ENCODE measurements at regions not wholly inside any gene's neighbourhood (a gene's known extent, or its start where the extent isn't known, plus 50 kb on each side); places are given as distances from the start of the nearest gene placed in this dataset.

DNA sequence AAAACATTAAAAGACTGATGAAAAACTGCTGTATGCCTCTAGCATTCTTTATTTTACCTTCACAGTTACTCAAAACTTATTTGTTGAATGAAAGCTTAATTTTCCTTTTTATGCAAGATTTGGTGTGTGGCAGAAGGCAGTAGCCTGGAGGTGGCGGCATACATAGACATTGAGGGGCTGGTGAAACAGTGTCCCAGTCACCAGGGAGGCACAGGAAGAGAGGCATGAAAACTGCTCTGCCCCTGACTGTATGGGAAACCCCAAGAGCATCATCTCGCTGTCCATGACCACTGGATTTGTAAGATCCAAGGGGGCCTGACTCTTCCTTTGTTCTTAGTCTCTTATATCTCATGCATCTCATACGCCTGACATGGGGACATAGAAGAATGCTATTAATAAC, 493.7 kb upstream of the GOLIM4 start:
- H3K36me3 ChIP-seq (ENCODE audit: low read length): no peaks in the 10 kb centered on the region
- no peak overlapping the region for H2AFZ ChIP-seq (ENCODE audit: low read depth, low read length, severe bottlenecking)

DNA sequence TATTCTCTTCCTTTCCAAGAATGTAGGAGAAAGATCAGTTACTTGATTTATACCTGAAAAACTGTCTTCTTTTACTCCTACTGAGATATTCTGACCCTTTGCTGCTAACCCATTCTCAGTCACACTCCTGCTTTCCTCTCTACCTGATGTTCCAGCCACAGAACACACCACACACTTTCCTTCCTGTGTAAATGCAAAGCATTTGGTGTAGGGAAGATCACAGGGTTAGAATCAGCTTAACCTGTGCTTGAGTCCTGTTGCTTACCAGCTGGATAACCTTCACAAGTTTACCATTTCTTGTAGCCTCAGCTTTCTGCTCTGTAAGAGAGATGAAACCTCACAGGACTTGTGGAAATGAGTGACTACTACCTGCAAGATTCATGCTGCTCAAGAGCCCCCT, 489.8 kb upstream of the GOLIM4 start:
- H2AFZ ChIP-seq (ENCODE audit: low read depth, low read length, severe bottlenecking): no peak overlapping the region
- H3K79me2 ChIP-seq (ENCODE audit: insufficient read depth, low read length): no peaks in the 10 kb centered on the region
- no peak overlapping the region for H3K9ac ChIP-seq (ENCODE audit: low read length)
- H3K27ac ChIP-seq (ENCODE audit: low read depth, low read length): no peak overlapping the region
- no peaks in the 10 kb centered on the region for H3K27me3 ChIP-seq (ENCODE audit: low read length)
- no peaks in the 10 kb centered on the region for H3K36me3 ChIP-seq (ENCODE audit: low read length)
- H3K4me2 ChIP-seq (ENCODE audit: low read depth, low read length, poor library complexity, severe bottlenecking): no peak overlapping the region
- no peaks in the 10 kb centered on the region for H3K9me3 ChIP-seq (ENCODE audit: insufficient read depth, low read length)
- H3F3A ChIP-seq (ENCODE audit: insufficient read depth): no peaks in the 10 kb centered on the region
- no peaks in the 10 kb centered on the region for H4K20me1 ChIP-seq (ENCODE audit: low read depth, low read length)
- H3K9me2 ChIP-seq (replicated peaks; ENCODE audit: insufficient read depth, low read length): no peaks in the 10 kb centered on the region
- H3K4me3 ChIP-seq (ENCODE audit: insufficient read depth, low read length, poor library complexity, severe bottlenecking): no peak overlapping the region
- TF ChIP-seq EZH2phosphoT487 (conservative IDR thresholded peaks at IDR 0.05; ENCODE audit: low read length): no peak
- TF ChIP-seq, protein P1, sequence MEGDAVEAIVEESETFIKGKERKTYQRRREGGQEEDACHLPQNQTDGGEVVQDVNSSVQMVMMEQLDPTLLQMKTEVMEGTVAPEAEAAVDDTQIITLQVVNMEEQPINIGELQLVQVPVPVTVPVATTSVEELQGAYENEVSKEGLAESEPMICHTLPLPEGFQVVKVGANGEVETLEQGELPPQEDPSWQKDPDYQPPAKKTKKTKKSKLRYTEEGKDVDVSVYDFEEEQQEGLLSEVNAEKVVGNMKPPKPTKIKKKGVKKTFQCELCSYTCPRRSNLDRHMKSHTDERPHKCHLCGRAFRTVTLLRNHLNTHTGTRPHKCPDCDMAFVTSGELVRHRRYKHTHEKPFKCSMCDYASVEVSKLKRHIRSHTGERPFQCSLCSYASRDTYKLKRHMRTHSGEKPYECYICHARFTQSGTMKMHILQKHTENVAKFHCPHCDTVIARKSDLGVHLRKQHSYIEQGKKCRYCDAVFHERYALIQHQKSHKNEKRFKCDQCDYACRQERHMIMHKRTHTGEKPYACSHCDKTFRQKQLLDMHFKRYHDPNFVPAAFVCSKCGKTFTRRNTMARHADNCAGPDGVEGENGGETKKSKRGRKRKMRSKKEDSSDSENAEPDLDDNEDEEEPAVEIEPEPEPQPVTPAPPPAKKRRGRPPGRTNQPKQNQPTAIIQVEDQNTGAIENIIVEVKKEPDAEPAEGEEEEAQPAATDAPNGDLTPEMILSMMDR (IDR thresholded peaks at IDR 0.05; ENCODE audit: insufficient read depth, low read length, poor library complexity, severe bottlenecking): no peak

More for the DNA sequence above, 493.7 kb upstream of the GOLIM4 start:
- H3K9me2 ChIP-seq (replicated peaks; ENCODE audit: insufficient read depth, low read length): no peaks in the 10 kb centered on the region
- no peak overlapping the region for H3K9ac ChIP-seq (ENCODE audit: low read length)
- no peak overlapping the region for H3K27ac ChIP-seq (ENCODE audit: low read depth, low read length)
- H4K20me1 ChIP-seq (ENCODE audit: low read depth, low read length): no peaks in the 10 kb centered on the region
- no peaks in the 10 kb centered on the region for H3K79me2 ChIP-seq (ENCODE audit: insufficient read depth, low read length)
- H3K27me3 ChIP-seq (ENCODE audit: low read length): no peaks in the 10 kb centered on the region
- H3K9me3 ChIP-seq (ENCODE audit: insufficient read depth, low read length): no peaks in the 10 kb centered on the region
- TF ChIP-seq, protein P1 (IDR thresholded peaks at IDR 0.05; ENCODE audit: insufficient read depth, low read length, poor library complexity, severe bottlenecking): no peak
- TF ChIP-seq EZH2phosphoT487 (conservative IDR thresholded peaks at IDR 0.05; ENCODE audit: low read length): no peak
- H3F3A ChIP-seq (ENCODE audit: insufficient read depth): no peaks in the 10 kb centered on the region
- no peak overlapping the region for H3K4me3 ChIP-seq (ENCODE audit: insufficient read depth, low read length, poor library complexity, severe bottlenecking)
- no peak overlapping the region for H3K4me2 ChIP-seq (ENCODE audit: low read depth, low read length, poor library complexity, severe bottlenecking)

DNA sequence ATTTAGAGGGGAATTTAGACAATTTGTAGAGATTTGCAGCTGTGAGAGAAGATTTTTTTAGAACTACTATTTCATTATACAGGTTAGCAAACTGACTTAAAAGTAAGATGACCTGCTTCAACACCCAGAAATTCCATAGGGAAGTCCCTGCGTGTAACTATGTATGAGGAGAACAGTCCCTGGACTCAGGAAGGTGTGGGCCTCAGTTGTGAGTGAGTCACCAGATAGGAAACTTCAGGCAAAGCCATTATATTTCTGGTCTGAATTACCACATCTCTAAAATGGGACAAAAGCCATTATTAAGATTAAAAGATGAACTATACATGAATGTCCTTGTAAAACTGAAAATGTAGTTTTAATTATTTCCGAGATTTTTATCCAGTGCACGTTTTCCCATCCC, 488.3 kb upstream of the GOLIM4 start:
- H3K9me3 ChIP-seq (ENCODE audit: insufficient read depth, low read length): no peaks in the 10 kb centered on the region
- H2AFZ ChIP-seq (ENCODE audit: low read depth, low read length, severe bottlenecking): no peak overlapping the region
- TF ChIP-seq EZH2phosphoT487 (conservative IDR thresholded peaks at IDR 0.05; ENCODE audit: low read length): no peak
- TF ChIP-seq, protein P1 (IDR thresholded peaks at IDR 0.05; ENCODE audit: insufficient read depth, low read length, poor library complexity, severe bottlenecking): no peak
- H3K27me3 ChIP-seq (ENCODE audit: low read length): no peaks in the 10 kb centered on the region
- H3F3A ChIP-seq (ENCODE audit: insufficient read depth): no peaks in the 10 kb centered on the region
- H3K9me2 ChIP-seq (replicated peaks; ENCODE audit: insufficient read depth, low read length): no peaks in the 10 kb centered on the region
- no peak overlapping the region for H3K4me2 ChIP-seq (ENCODE audit: low read depth, low read length, poor library complexity, severe bottlenecking)
- H4K20me1 ChIP-seq (ENCODE audit: low read depth, low read length): no peaks in the 10 kb centered on the region
- no peak overlapping the region for H3K4me3 ChIP-seq (ENCODE audit: insufficient read depth, low read length, poor library complexity, severe bottlenecking)
- H3K36me3 ChIP-seq (ENCODE audit: low read length): no peaks in the 10 kb centered on the region
- H3K9ac ChIP-seq (ENCODE audit: low read length): no peak overlapping the region
- no peak overlapping the region for H3K27ac ChIP-seq (ENCODE audit: low read depth, low read length)
- no peaks in the 10 kb centered on the region for H3K79me2 ChIP-seq (ENCODE audit: insufficient read depth, low read length)
